ENCODE measurements at regions not wholly inside any gene's neighbourhood (a gene's known extent, or its start where the extent isn't known, plus 50 kb on each side); places are given as distances from the start of the nearest gene placed in this dataset.

GRCh38 chr9:108724652-108725051, 131.1 kb downstream of the ACTL7B start:
- TF ChIP-seq POLR2AphosphoS5 (IDR thresholded peaks at IDR 0.05) (no peak), CTCF (IDR thresholded peaks at IDR 0.05) (no peak), POLR2A (IDR thresholded peaks at IDR 0.05) (no peak), EP300 (IDR thresholded peaks at IDR 0.05) (no peak)
